Fibroblast of lung (primary cell): ENCODE measurements at regions not wholly inside any gene's neighbourhood (a gene's known extent, or its start where the extent isn't known, plus 50 kb on each side); places are given as distances from the start of the nearest gene placed in this dataset.

ENCODE experiments used
- CTCF ChIP-seq, 2 donors: IDR thresholded peaks in 1 of 2; conservative IDR thresholded peaks in 1 of 2; 1 replicate in 1 of 2; 2 replicates in 1 of 2; pipeline ENCODE4 v1.5.1; 2011 to 2012; ENCODE audit warnings: low read length in 2 of 2, control low read depth in 1 of 2, inconsistent platforms in 1 of 2, low read depth in 1 of 2, mild to moderate bottlenecking in 1 of 2
- EZH2 ChIP-seq: IDR thresholded peaks from 2 replicates; pipeline ENCODE4 v1.5.1; 2012; ENCODE audit warnings: low read length, control low read depth, mild to moderate bottlenecking; ENCODE audit errors: missing control alignments

- TF ChIP-seq CTCF (conservative IDR thresholded peaks at IDR 0.05 in 1 of 2, IDR thresholded peaks at IDR 0.05 in 1 of 2; ENCODE audit: low read depth in 1 of 2, low read length in 2 of 2) (no peak), EZH2 (no peak)
Observed at GRCh38 chr12:30533558-30534265, 162.0 kb downstream of the IPO8 start.
